Occipital lobe (tissue), 1 donor: ENCODE measurements at regions not wholly inside any gene's neighbourhood (a gene's known extent, or its start where the extent isn't known, plus 50 kb on each side); places are given as distances from the start of the nearest gene placed in this dataset.
"Not testable (repeated sequence)": the region's sequence is repeated elsewhere in the genome, so short reads cannot be mapped to it uniquely, and the experiment has no call there.

ENCODE experiments used
- DNase-seq: peaks from one replicate; lab custom pipeline; 2025; lab: John Stamatoyannopoulos, UW

DNA sequence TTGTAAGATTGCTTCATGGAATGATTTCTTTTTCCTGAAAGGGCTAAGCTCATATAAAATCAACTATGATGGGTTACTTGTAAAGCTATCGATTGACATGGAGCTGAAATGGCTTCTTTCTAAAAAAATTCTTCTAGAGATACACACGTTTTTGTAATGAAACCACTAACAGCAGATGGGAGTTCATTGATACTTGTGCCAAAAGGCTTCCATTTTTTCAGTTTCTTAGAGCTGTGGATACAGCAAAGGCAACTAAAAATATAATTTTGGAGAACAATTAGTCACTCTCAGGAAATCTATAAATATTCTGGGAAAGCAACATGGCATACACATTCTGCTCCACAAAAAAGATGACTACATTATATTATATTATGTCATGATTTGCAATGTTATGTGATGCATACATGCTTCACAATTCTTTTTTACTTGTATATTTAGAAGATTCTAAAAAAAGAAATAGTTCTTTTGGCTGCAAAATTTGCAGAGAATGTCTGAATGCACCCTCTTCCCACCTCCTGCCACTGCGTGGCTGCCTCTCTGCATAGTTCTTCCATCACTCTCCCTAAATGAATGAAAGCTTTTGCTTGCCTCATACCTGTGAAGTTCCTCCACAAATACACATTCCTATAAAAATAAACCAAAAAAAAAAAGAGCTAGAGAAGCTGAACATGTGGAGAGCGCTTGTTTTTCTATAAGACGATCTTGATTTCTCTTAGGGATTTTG is 802.5 kb downstream of the EFNB2 start:
- no peak for DNase-seq

DNA sequence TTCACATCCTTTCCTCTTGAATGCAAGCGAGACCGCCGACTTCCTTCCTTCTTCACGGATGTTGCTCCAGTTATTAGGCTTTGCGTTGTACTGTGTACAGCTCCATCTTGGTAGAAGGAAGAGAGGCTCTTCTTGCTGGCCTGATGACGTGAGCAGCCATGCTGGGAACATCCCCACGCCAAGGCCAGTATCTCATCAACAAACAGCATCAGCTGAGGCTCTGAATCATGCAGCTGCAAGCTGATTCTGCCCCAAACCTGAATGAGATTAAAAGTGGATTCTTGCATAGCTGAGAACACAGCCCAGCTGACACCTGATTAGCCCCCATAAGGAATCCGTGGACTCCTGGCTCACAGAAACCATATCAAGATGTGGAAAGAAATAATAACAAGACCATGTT is 809.6 kb downstream of the EFNB2 start:
- DNase-seq: no peak

- DNase-seq: no peak
These were observed 814.4 kb downstream of the EFNB2 start for GRCh38 chr13:105721016-105721415.

DNA sequence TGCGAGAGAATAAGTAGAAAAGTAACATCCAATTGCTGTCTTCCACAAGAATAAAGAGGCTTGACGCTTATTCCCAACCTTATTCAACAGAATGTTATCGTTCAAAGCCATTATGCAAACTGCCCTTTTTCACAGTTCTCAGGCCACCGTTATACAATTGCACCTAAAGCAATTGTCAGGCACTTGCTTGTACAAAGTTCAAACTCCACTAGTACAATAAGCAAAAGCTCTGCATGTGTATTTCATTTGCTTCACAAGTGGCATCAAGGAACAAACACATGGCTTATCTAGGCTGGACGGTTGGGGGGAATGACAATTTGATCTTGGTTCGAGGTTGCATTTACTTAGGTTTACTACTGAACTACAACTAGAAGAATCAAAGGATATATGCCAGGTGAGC is 815.6 kb downstream of the EFNB2 start:
- no peak for DNase-seq

- DNase-seq: no peak
These were observed 826.3 kb downstream of the EFNB2 start for GRCh38 chr13:105709181-105709580.

DNA sequence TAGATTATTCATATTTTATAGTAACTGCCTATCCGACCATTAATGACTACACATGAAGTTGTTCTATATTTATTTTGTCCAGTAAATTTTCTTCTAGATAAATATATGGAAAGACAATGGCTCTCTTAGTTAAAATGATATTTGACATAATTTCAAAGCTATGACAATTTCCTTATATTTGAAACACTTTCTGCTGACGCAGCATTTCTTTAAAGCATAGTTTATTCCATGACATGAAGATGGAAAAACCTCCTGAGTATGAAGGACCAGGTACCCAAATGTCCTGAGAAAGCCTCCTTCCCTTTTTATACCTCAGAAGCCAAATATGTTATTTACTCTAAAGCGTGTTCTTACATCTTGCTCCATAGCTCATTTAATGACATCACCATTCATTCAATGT is 831.6 kb downstream of the EFNB2 start:
- no peak for DNase-seq

DNA sequence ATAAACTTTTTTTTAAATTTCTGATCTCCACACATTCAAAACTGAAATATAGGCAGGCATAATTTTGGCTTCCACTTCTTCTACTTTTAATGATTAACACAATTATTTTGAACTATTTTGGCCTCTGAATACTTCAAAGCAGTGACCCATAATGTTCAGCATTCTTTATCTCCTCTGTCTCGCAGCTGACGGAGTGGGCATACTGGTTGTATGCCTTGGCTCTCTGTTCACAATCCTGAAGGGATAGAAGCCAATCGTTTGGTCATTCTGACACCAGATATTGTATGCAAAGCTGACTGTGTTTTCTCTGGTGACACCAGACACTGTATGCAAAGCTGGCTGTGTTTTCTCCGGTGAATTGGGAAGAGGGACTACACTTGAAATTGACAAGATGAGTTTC is 833.0 kb downstream of the EFNB2 start:
- DNase-seq: no peak

- DNase-seq: no peak
These were observed 842.7 kb downstream of the EFNB2 start for GRCh38 chr13:105692769-105693168.

DNA sequence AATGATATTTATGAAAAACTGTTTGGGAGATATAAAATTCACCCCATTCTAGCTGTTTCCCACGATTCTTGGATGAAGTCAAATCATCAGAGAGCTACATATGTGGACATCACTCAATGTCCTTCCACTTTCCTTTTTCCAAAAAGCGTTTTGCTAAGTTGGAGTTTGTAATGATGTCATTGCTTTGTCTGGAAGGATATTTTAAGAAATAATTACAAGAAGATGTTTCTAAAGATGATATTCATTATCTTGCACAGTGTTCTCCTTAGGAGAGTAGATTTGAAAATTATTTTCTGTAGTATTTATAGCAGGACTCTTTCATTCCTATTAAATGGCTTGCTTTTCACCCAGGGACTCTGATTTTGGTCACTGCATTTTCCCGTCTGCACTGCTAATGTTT is 851.2 kb downstream of the EFNB2 start:
- no peak for DNase-seq

GRCh38 chr13:105679838-105680237 is 855.6 kb downstream of the EFNB2 start:
- no peak for DNase-seq

- DNase-seq: no peak
These were observed 857.4 kb downstream of the EFNB2 start for GRCh38 chr13:105678072-105678471.

- no peak for DNase-seq
These were observed 862.6 kb downstream of the EFNB2 start for GRCh38 chr13:105672881-105673280.

- DNase-seq: not testable (repeated sequence)
These were observed 864.3 kb downstream of the EFNB2 start for GRCh38 chr13:105671131-105671530.

DNA sequence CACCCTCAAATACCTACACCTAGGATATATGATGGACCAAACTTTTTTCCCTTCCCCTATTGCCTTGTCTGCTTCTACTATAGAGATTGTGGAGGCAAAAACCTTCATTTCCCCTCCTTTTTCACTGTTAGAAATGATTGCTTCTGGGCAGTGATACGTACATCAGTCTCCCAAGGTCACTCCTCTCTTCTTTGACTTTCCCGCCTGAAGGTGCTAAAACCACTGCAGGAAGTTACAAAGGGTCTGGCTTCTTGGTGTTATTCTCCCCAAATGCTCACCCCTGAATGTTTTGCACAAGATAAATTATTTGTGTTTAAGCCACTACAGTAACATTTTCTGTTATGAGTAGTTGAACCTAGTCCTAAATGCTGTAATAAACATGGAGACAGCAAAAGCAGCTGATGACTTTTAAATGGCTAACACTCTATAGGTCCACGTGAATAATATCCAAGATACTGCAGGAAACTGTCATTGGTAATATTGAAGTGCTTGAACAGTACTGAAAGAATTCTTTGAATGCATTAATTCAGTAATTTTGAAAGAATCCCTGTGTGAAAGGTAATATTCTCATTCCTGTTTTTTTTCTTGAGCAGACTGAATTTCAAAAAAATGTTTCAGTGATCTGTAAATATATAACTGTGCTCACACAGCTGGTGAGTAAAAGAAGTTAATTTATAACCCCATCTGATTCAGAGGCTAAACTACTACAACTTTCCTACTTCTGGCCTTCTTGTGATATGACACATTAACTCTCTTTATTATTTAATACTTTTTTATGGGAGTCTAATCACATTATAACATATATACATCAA is 865.1 kb downstream of the EFNB2 start:
- no peak for DNase-seq

- DNase-seq: no peak
These were observed 870.2 kb downstream of the EFNB2 start for GRCh38 chr13:105665284-105665683.

- no peak for DNase-seq
These were observed 872.3 kb downstream of the EFNB2 start for GRCh38 chr13:105663182-105663581.

- DNase-seq: no peak
These were observed 874.9 kb downstream of the EFNB2 start for GRCh38 chr13:105660561-105660960.

DNA sequence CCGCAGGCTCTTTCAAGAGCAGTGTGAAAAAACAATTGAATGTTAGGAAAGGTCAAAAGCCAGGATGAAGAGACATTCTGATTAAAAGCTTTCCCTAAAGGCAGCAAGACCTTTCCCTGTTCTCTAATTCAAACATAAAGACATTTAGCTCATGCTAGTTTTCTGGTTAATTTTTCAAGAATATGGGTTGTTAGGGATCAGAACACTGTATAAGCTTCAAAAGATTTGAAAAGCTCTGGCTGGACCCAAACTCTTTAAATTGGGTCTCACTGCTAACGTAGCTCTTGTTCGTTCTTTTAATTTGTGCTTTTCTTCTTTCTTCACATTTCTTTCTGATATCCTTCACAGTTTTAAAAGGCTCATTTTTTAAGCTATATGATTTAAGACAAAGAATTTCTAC is 877.0 kb downstream of the EFNB2 start:
- DNase-seq: no peak

GRCh38 chr13:105655046-105655445 is 880.4 kb downstream of the EFNB2 start:
- DNase-seq: no peak

GRCh38 chr13:105643966-105644365 is 891.5 kb downstream of the EFNB2 start:
- DNase-seq: no peak

DNA sequence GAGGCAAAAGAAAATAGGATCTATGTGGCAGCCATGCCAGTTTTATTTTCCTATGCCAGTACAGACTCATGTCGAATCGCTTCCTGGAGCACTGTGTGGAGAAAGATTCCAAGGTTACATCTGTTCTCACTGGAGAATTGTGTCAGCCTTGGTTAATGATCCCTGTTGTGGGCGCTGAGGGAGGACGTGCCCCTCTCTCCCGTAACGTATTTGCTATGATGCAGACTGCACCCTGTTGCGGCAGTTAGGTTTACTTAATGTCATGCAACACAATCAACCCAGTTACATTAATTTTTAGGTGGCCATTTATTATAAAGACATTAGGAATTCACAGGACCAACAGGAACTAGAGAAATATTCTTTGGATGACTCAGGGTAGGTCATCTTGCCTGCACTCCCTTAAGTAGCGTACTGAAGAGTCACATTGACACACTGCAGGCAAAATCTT is 892.9 kb downstream of the EFNB2 start:
- no peak for DNase-seq

GRCh38 chr13:105641121-105641520 is 894.3 kb downstream of the EFNB2 start:
- DNase-seq: no peak

DNA sequence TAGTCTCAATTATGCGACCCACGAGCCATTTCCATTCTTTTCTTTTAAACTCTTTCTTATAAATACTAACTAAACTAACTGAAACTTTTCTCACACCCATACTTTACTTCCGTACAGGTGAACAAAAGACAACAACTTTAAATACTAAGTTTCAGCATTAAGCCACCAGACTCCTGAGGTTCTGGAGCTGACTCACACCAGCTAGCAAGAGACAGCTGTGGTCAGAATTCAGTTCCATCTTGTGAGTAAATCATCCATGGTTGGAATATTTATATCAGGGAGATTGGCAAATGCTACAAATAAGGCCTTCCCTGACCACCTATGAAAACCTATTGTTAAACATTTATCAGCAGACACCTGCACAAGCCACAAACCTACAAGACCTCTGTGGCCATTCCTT is 897.0 kb downstream of the EFNB2 start:
- DNase-seq: no peak
